ENCODE measurements at regions not wholly inside any gene's neighbourhood (a gene's known extent, or its start where the extent isn't known, plus 50 kb on each side); places are given as distances from the start of the nearest gene placed in this dataset.
"Not testable (repeated sequence)": the region's sequence is repeated elsewhere in the genome, so short reads cannot be mapped to it uniquely, and the experiment has no call there.

DNA sequence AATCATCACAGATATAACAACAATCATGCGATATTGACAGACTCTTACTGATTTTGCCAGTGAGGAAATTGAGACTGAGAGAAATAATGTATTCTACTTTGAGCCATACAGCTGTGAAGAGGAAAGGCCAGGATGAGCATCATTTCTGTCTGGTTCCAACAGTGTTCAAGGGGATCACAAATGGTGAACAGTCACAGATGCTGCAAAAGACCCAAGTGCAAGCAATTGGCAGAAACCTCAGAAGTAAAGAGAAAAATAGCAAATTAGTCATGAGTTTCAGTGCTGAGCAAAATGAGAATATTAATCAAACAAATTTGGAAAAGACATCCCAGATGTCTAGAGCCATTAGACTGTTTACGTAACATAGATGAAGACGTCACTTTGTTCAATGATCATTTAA is 114.1 kb downstream of the RAB38 start:
- Histone ChIP-seq H4K20me1 (ENCODE audit: low read depth) (no peaks in the 10 kb centered on the region), H3K4me2 (no peak overlapping the region), H3F3A (ENCODE audit: low read depth) (no peaks in the 10 kb centered on the region), H2AFZ (replicated peaks) (no peak overlapping the region), H3K9me3 (ENCODE audit: low read depth) (no peaks in the 10 kb centered on the region), H3K79me2 (ENCODE audit: low read depth) (no peaks in the 10 kb centered on the region), H3K9ac (no peak overlapping the region), H3K36me3 (no peaks in the 10 kb centered on the region), H3K4me1 (no peaks in the 10 kb centered on the region), H3K27ac (no peak overlapping the region), H3K27me3 (no peaks in the 10 kb centered on the region), H3K4me3 (no peak overlapping the region)
- H3K27me3 Mint-ChIP-seq (ENCODE audit: insufficient read depth, low read depth) = no peaks in the 10 kb centered on the region
- H3K4me3 Mint-ChIP-seq = no peak overlapping the region
- DNase-seq (ENCODE audit: low spot score) = no peak
- peaks cover 2% of the 10 kb centered on the region for H3K4me1 Mint-ChIP-seq
- no peaks in the 10 kb centered on the region for H3K36me3 Mint-ChIP-seq
- no peaks in the 10 kb centered on the region for H3K9me3 Mint-ChIP-seq
- TF ChIP-seq, protein P1, sequence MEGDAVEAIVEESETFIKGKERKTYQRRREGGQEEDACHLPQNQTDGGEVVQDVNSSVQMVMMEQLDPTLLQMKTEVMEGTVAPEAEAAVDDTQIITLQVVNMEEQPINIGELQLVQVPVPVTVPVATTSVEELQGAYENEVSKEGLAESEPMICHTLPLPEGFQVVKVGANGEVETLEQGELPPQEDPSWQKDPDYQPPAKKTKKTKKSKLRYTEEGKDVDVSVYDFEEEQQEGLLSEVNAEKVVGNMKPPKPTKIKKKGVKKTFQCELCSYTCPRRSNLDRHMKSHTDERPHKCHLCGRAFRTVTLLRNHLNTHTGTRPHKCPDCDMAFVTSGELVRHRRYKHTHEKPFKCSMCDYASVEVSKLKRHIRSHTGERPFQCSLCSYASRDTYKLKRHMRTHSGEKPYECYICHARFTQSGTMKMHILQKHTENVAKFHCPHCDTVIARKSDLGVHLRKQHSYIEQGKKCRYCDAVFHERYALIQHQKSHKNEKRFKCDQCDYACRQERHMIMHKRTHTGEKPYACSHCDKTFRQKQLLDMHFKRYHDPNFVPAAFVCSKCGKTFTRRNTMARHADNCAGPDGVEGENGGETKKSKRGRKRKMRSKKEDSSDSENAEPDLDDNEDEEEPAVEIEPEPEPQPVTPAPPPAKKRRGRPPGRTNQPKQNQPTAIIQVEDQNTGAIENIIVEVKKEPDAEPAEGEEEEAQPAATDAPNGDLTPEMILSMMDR (IDR thresholded peaks at IDR 0.05) = no peak
- no peak for TF ChIP-seq EZH2phosphoT487 (IDR thresholded peaks at IDR 0.05)
- no peak overlapping the region for H3K27ac Mint-ChIP-seq

DNA sequence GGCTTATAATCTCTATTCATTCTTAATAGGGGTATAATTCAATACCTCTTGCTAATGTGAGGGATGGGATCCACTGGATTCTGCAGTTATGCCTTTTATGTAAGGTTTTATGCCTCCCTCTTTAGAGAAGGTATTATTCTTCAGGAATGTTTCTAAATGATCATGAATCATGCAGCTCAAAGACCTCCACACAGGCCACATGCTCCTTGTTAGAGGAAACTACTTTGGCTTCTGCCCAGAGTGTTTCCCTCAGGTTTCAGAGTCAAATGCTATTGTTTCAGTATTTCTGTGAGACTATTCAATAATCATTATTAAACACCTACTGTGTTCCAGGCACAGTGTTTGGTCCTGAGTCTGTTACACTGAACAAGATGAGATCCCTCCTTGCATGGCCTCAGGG is 115.9 kb downstream of the RAB38 start:
- Mint-ChIP-seq H3K36me3 (no peaks in the 10 kb centered on the region), H3K9me3 (no peaks in the 10 kb centered on the region), H3K27me3 (ENCODE audit: insufficient read depth, low read depth) (no peaks in the 10 kb centered on the region), H3K4me3 (no peak overlapping the region), H3K27ac (no peak overlapping the region), H3K4me1 (peaks cover 2% of the 10 kb centered on the region)
- Histone ChIP-seq H3K27ac (no peak overlapping the region), H2AFZ (replicated peaks) (no peak overlapping the region), H3K4me1 (peaks cover 7% of the 10 kb centered on the region), H3K4me3 (no peak overlapping the region), H3K9ac (no peak overlapping the region), H3K27me3 (no peaks in the 10 kb centered on the region), H4K20me1 (ENCODE audit: low read depth) (no peaks in the 10 kb centered on the region), H3K4me2 (no peak overlapping the region), H3F3A (ENCODE audit: low read depth) (no peaks in the 10 kb centered on the region), H3K9me3 (ENCODE audit: low read depth) (no peaks in the 10 kb centered on the region), H3K79me2 (ENCODE audit: low read depth) (no peaks in the 10 kb centered on the region), H3K36me3 (no peaks in the 10 kb centered on the region)
- TF ChIP-seq EZH2phosphoT487 (IDR thresholded peaks at IDR 0.05) = no peak
- no peak for TF ChIP-seq EZH2 (IDR thresholded peaks at IDR 0.05)
- TF ChIP-seq, protein P1 (IDR thresholded peaks at IDR 0.05) = no peak
- no peak for DNase-seq (ENCODE audit: low spot score)

DNA sequence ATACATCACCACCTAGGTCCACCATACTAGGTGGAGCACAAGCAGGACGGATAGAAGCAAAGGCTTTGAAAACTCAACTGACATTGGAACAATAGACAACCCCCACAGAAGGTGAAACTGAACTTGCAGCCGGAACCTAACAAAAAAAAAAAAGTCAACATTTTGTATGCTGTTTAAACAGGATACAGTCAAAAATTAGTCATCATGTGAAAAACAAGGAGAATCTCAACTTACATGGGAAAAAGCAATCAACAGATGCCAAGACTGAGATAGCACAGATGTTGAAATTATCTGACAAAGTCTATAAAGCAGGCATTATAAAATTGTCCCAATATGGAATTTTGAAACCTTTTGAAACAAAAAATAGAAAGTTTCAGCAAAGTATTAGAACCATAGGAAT is 123.8 kb downstream of the RAB38 start:
- no peaks in the 10 kb centered on the region for H3K9me3 Mint-ChIP-seq
- no peaks in the 10 kb centered on the region for H3K9me3 ChIP-seq (ENCODE audit: low read depth)
- H3K27me3 ChIP-seq = no peaks in the 10 kb centered on the region
- H3K4me2 ChIP-seq = no peak overlapping the region
- no peaks in the 10 kb centered on the region for H3F3A ChIP-seq (ENCODE audit: low read depth)
- no peak for DNase-seq (ENCODE audit: low spot score)
- no peak overlapping the region for H2AFZ ChIP-seq (replicated peaks)
- no peak overlapping the region for H3K9ac ChIP-seq
- no peaks in the 10 kb centered on the region for H3K79me2 ChIP-seq (ENCODE audit: low read depth)
- H3K4me1 Mint-ChIP-seq = peaks cover 8% of the 10 kb centered on the region
- H3K36me3 Mint-ChIP-seq = no peaks in the 10 kb centered on the region
- no peak overlapping the region for H3K4me3 Mint-ChIP-seq
- H3K27ac ChIP-seq = no peak overlapping the region
- no peak overlapping the region for H3K27ac Mint-ChIP-seq
- TF ChIP-seq EZH2 (IDR thresholded peaks at IDR 0.05) = no peak
- TF ChIP-seq, protein P1 (IDR thresholded peaks at IDR 0.05) = no peak
- no peaks in the 10 kb centered on the region for H3K36me3 ChIP-seq
- peaks cover 7% of the 10 kb centered on the region for H3K4me1 ChIP-seq
- H3K4me3 ChIP-seq = no peak overlapping the region
- H4K20me1 ChIP-seq (ENCODE audit: low read depth) = no peaks in the 10 kb centered on the region
- H3K27me3 Mint-ChIP-seq (ENCODE audit: insufficient read depth, low read depth) = peaks cover 3% of the 10 kb centered on the region

DNA sequence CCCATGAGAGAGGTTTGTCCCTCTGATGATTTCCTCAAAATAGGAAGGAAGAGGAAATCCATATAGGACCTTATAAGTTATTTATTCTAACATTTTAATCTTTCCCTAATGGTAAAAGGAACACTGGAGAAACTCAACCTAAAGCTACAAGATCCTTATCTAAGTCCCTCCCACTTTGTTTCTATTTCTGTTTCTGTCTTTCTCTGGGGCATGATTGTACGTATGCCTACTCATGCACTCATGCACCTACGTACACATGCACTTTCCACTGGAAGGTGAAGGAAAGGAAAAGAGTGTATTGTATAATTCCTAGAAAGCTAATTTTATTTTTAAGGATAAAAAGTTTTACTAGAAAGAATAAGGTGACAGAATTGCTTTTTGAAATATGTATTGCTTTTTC is 125.0 kb downstream of the RAB38 start:
- H3K79me2 ChIP-seq (ENCODE audit: low read depth) = no peaks in the 10 kb centered on the region
- no peak for TF ChIP-seq EZH2phosphoT487 (IDR thresholded peaks at IDR 0.05)
- no peak for TF ChIP-seq EZH2 (IDR thresholded peaks at IDR 0.05)
- TF ChIP-seq, protein P1 (IDR thresholded peaks at IDR 0.05) = no peak
- peaks cover 8% of the 10 kb centered on the region for H3K4me1 Mint-ChIP-seq
- no peaks in the 10 kb centered on the region for H4K20me1 ChIP-seq (ENCODE audit: low read depth)
- peaks cover 3% of the 10 kb centered on the region for H3K4me1 ChIP-seq
- H3K27ac ChIP-seq = no peak overlapping the region
- no peaks in the 10 kb centered on the region for H3K9me3 Mint-ChIP-seq
- H3K4me2 ChIP-seq = no peak overlapping the region
- no peaks in the 10 kb centered on the region for H3K9me3 ChIP-seq (ENCODE audit: low read depth)
- H3K27me3 Mint-ChIP-seq (ENCODE audit: insufficient read depth, low read depth) = peaks cover 3% of the 10 kb centered on the region
- H2AFZ ChIP-seq (replicated peaks) = no peak overlapping the region
- H3F3A ChIP-seq (ENCODE audit: low read depth) = no peaks in the 10 kb centered on the region
- no peak for DNase-seq (ENCODE audit: low spot score)
- no peak overlapping the region for H3K27ac Mint-ChIP-seq
- no peak overlapping the region for H3K9ac ChIP-seq
- no peaks in the 10 kb centered on the region for H3K27me3 ChIP-seq
- no peak overlapping the region for H3K4me3 ChIP-seq
- no peaks in the 10 kb centered on the region for H3K36me3 ChIP-seq
- no peak overlapping the region for H3K4me3 Mint-ChIP-seq
- no peaks in the 10 kb centered on the region for H3K36me3 Mint-ChIP-seq

DNA sequence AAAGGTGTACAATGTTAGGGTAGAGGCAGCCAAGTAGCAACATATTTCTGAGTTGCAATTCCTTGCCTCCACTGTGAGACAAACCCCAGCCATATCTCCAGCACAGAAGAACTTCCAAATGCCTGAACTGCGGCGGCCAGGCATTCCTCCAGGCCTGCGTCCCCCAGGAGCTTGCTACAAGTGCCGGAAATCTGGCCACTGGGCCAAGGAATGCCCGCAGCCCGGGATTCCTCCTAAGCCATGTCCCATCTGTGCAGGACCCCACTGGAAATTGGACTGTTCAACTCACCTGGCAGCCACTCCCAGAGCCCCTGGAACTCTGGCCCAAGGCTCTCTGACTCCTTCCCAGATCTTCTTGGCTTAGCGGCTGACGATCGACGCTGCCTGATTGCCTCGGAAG is 130.0 kb downstream of the RAB38 start:
- not testable (repeated sequence) for H2AFZ ChIP-seq (replicated peaks); DNase-seq (ENCODE audit: low spot score); H3K79me2 ChIP-seq (ENCODE audit: low read depth); H3K9ac ChIP-seq; H3K27me3 Mint-ChIP-seq (ENCODE audit: insufficient read depth, low read depth); H3K27me3 ChIP-seq; H3K27ac ChIP-seq; H3K9me3 Mint-ChIP-seq; H3K36me3 Mint-ChIP-seq; H3K27ac Mint-ChIP-seq; H4K20me1 ChIP-seq (ENCODE audit: low read depth); H3K4me3 ChIP-seq; H3K36me3 ChIP-seq; H3K4me3 Mint-ChIP-seq; H3K9me3 ChIP-seq (ENCODE audit: low read depth)
- peaks cover 42% of the 10 kb centered on the region for H3K4me1 Mint-ChIP-seq
- H3F3A ChIP-seq (ENCODE audit: low read depth) = peaks cover 17% of the 10 kb centered on the region
- peak overlapping the region; percentile 42 for H3K4me2 ChIP-seq
- peaks cover 37% of the 10 kb centered on the region for H3K4me1 ChIP-seq
